Posterior vena cava (tissue), 2 donors: ENCODE measurements at regions not wholly inside any gene's neighbourhood (a gene's known extent, or its start where the extent isn't known, plus 50 kb on each side); places are given as distances from the start of the nearest gene placed in this dataset.

Experiments used
- DNase-seq: peaks from one replicate; pipeline ENCODE4 v3.0.0-alpha.2; 2020; ENCODE audit warnings: low spot score
- intact Hi-C, 2 donors: fragments of 100-400 bp; cut with DNase I; formaldehyde crosslinking; loops; one replicate each; pipeline versions ENCODE4 v1.14.1 to v1.14.2; 2022 to 2023
- donor health status: DM: yes; HTN: yes; CAD: no.
- donor health status: DM: yes; HTN: yes; CAD: no.

GRCh38 chr5:170159947-170160346 is 54.2 kb downstream of the FOXI1 start:
- intact Hi-C loops: no loop called here
- no peak for DNase-seq

- intact Hi-C loops: no loop called here
Observed at GRCh38 chr5:170161069-170161468, 55.4 kb downstream of the FOXI1 start.

GRCh38 chr5:170162631-170163321 is 57.1 kb downstream of the FOXI1 start:
- no peak for DNase-seq
- intact Hi-C loops: no loop called here

More at GRCh38 chr5:170161069-170161468, 55.4 kb downstream of the FOXI1 start:
- DNase-seq: no peak

- intact Hi-C loops: no loop called here
- DNase-seq: no peak
Observed at GRCh38 chr5:170164087-170164486, 58.4 kb downstream of the FOXI1 start.

GRCh38 chr5:170164921-170165320 is 59.2 kb downstream of the FOXI1 start:
- intact Hi-C loops: no loop called here

GRCh38 chr5:170166101-170166500 is 60.4 kb downstream of the FOXI1 start:
- intact Hi-C loops: no loop called here
- DNase-seq: no peak

More at GRCh38 chr5:170164921-170165320, 59.2 kb downstream of the FOXI1 start:
- no peak for DNase-seq

GRCh38 chr5:170168002-170168401 is 62.3 kb downstream of the FOXI1 start:
- intact Hi-C loops: no loop called here
- no peak for DNase-seq

- no peak for DNase-seq
- intact Hi-C loops: no loop called here
Observed at GRCh38 chr5:170168797-170169196, 63.1 kb downstream of the FOXI1 start.

- intact Hi-C loops: no loop called here
- DNase-seq: no peak
Observed at GRCh38 chr5:170169996-170170395, 62.8 kb upstream of the C5orf58 start.

- intact Hi-C loops: no loop called here
- DNase-seq: no peak
Observed at GRCh38 chr5:170171811-170172210, 61.0 kb upstream of the C5orf58 start.

GRCh38 chr5:170173227-170173626 is 59.6 kb upstream of the C5orf58 start:
- intact Hi-C loops: no loop called here
- DNase-seq: no peak

- DNase-seq: no peak
- intact Hi-C loops: no loop called here
Observed at GRCh38 chr5:170173647-170174046, 59.1 kb upstream of the C5orf58 start.

- intact Hi-C loops: no loop called here
- DNase-seq: no peak
Observed at GRCh38 chr5:170176916-170177315, 55.9 kb upstream of the C5orf58 start.

GRCh38 chr5:170178814-170179213 is 54.0 kb upstream of the C5orf58 start:
- DNase-seq: no peak
- intact Hi-C loops: no loop called here

GRCh38 chr5:170179626-170180025 is 53.2 kb upstream of the C5orf58 start:
- no peak for DNase-seq
- intact Hi-C loops: loop anchor here in 1 of 2 donors (10.0 kb wide), 1 partner anchor 75 kb away; the partner anchor contains the start of gene FOXI1

GRCh38 chr5:170181902-170182301 is 50.9 kb upstream of the C5orf58 start:
- intact Hi-C loops: loop anchor here in 1 of 2 donors (10.0 kb wide), 1 partner anchor 77 kb away; the partner anchor contains the start of gene FOXI1
- DNase-seq: no peak

- intact Hi-C loops: loop anchor here in 1 of 2 donors (10.0 kb wide), 1 partner anchor 78 kb away; the partner anchor contains the start of gene FOXI1
- DNase-seq: no peak
Observed at GRCh38 chr5:170182491-170182890, 50.3 kb upstream of the C5orf58 start.
